ENCODE measurements at regions not wholly inside any gene's neighbourhood (a gene's known extent, or its start where the extent isn't known, plus 50 kb on each side); places are given as distances from the start of the nearest gene placed in this dataset.

DNA sequence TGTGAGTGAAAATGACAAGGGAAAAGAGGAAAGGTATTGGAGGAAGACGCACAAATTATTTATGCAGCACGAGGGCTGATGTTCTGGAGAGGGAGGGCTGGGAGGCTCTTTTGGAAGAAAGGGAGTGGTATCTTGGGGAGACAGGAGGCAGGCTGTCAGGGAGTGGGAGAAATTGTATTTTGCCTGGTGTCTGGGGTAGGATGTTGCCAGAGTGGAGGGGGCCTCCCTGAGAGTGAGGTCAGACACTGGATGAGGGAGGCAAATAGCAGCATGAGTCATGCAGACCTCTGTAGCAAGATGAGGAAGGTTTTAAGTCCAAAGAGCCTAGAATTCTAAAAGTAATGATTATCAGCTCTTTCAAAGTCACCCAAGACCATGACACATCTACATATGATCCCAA, 158.0 kb downstream of the DMRT2 start:
- H3K27ac Mint-ChIP-seq = no peak overlapping the region
- H3K9me3 Mint-ChIP-seq = peaks cover 4% of the 10 kb centered on the region
- H3K4me1 Mint-ChIP-seq (ENCODE audit: low read depth) = no peaks in the 10 kb centered on the region
- H3K27me3 Mint-ChIP-seq (ENCODE audit: insufficient read depth) = no peaks in the 10 kb centered on the region
- DNase-seq (ENCODE audit: low spot score) = no peak
- H3K4me3 Mint-ChIP-seq = no peak overlapping the region
- H3K36me3 Mint-ChIP-seq (ENCODE audit: low read depth) = no peaks in the 10 kb centered on the region
- intact Hi-C loops (cut with micrococcal nuclease) = no loop called here

DNA sequence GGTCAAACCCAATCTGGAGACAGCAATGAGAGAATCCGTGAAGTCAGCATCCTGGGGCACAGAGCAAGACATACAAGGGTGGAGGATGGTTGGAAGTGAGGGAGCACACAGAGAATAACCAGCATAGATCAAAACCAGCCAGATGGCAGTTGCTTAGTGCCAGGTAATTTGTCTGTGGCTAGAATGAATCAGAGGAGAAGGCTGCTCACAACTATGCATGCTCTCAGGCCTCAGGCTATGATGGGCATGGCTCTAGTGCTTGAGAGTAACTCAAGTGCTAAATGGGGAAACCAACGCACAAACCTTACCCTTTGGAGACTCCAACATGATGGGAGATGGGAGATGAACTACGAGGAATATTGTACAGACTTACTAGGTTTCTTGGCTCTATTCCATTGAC, 160.8 kb downstream of the DMRT2 start:
- Mint-ChIP-seq H3K4me3 (no peak overlapping the region), H3K9me3 (peaks cover 4% of the 10 kb centered on the region), H3K4me1 (ENCODE audit: low read depth) (no peaks in the 10 kb centered on the region), H3K36me3 (ENCODE audit: low read depth) (no peaks in the 10 kb centered on the region), H3K27me3 (ENCODE audit: insufficient read depth) (no peaks in the 10 kb centered on the region), H3K27ac (no peak overlapping the region)
- intact Hi-C loops (cut with micrococcal nuclease) = no loop called here
- no peak for DNase-seq (ENCODE audit: low spot score)

DNA sequence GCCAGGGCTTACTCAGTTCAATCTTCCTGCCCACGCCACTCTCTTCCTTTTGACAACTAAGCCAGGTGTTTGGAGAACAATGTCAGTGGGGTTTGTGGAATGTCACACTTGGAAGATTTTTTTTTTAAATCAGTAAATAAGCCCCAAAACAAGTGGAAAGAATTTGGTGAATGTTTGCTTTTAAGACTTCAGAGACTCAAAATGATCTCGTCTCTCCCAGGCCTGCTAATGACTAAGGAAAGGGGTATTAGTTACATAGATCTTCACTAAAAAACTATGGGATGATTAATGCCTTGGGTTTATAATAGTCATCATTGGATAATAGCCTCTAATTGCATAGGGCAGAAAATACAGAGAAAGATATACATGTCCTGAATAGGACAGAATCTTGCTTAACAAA, 166.4 kb downstream of the DMRT2 start:
- H3K9me3 Mint-ChIP-seq = no peaks in the 10 kb centered on the region
- no peaks in the 10 kb centered on the region for H3K27me3 Mint-ChIP-seq (ENCODE audit: insufficient read depth)
- no peak for DNase-seq (ENCODE audit: low spot score)
- H3K27ac Mint-ChIP-seq = no peak overlapping the region
- H3K4me3 Mint-ChIP-seq = no peak overlapping the region
- intact Hi-C loops (cut with micrococcal nuclease) = no loop called here
- H3K36me3 Mint-ChIP-seq (ENCODE audit: low read depth) = no peaks in the 10 kb centered on the region
- no peaks in the 10 kb centered on the region for H3K4me1 Mint-ChIP-seq (ENCODE audit: low read depth)

DNA sequence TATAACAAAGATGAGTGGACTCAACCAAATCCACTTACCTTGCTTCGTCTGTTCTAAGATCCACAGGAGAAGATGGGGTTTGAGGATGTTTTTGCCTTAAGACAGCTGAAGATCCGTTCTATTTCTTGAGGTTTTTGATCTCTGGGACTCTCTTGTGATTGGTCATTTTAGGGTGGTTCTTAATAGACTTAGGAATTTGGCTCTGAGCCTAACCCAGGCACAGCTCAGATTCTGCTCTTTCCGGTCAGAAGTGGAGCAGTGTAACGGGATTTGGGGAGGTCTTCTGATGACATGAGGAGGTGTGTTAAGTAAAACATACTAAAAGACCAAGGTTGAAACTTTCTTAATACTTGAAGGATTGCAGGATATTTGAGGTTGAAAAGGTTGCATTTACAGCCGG, 166.9 kb downstream of the DMRT2 start:
- Mint-ChIP-seq H3K4me1 (ENCODE audit: low read depth) (no peaks in the 10 kb centered on the region), H3K36me3 (ENCODE audit: low read depth) (no peaks in the 10 kb centered on the region), H3K27me3 (ENCODE audit: insufficient read depth) (no peaks in the 10 kb centered on the region), H3K9me3 (no peaks in the 10 kb centered on the region), H3K4me3 (no peak overlapping the region), H3K27ac (no peak overlapping the region)
- no peak for DNase-seq (ENCODE audit: low spot score)
- intact Hi-C loops (cut with micrococcal nuclease) = no loop called here

DNA sequence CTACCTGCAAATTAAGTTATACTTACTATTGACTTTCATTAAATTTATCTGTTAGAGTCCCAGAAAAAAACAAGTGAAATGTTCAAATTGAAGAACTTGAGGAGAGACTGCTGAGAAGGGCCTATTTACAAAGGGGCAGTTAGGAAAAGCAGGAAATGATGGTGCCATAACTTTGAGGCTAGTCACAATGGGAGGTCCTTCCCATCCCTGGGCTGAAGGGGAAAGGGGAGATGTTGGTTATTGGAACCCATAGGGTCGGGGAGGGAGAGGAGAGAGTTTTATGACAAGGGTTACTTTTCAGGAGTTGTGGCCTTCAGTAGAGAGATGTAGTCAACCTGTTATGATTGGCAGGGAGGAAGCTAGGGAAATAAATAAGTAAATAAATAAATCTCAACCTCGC, 169.1 kb downstream of the DMRT2 start:
- intact Hi-C loops (cut with micrococcal nuclease) = no loop called here
- no peak overlapping the region for H3K4me3 Mint-ChIP-seq
- no peak overlapping the region for H3K27ac Mint-ChIP-seq
- H3K27me3 Mint-ChIP-seq (ENCODE audit: insufficient read depth) = no peaks in the 10 kb centered on the region
- H3K9me3 Mint-ChIP-seq = no peaks in the 10 kb centered on the region
- no peak for DNase-seq (ENCODE audit: low spot score)
- H3K36me3 Mint-ChIP-seq (ENCODE audit: low read depth) = no peaks in the 10 kb centered on the region
- H3K4me1 Mint-ChIP-seq (ENCODE audit: low read depth) = no peaks in the 10 kb centered on the region

DNA sequence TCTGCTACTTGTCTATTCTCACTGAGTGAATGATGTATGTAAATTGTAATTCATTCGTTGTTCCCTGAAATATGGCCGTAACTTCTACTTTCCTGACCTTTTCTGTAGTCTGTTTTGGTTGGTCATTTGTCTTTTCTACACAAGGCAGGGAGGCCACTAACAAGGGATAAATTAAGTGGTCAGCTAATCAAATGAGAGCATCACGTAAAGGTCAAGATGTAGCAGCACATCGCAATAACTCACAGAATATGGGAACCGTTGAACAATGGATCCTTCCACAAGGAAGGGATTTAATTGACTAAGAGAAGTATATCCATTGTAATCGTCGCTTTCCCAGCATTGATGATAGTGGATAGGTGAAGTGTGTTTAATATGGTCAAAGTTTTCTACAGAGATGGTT, 171.1 kb downstream of the DMRT2 start:
- intact Hi-C loops (cut with micrococcal nuclease) = no loop called here
- no peak for DNase-seq (ENCODE audit: low spot score)

DNA sequence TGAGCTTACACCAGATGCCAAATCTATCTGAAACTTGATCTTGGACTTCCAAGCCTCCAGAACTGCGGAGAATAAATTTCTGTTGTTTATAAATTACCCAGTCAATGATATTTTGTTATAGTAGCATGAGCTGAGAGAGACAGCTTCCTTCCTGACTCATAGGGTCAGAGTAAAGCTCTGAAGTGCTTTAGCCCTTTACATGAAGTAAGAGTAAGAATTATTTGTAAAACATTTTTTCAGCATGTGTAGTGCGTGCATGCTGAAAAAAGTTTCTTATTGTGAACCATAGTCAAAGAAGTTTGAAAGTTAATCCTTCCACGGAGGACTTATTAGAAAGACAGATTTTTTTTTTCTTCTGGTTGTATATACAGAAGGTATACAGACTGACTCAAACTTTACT, 172.4 kb downstream of the DMRT2 start:
- H3K27me3 Mint-ChIP-seq (ENCODE audit: insufficient read depth) = no peaks in the 10 kb centered on the region
- no peak for DNase-seq (ENCODE audit: low spot score)
- H3K9me3 Mint-ChIP-seq = no peaks in the 10 kb centered on the region
- H3K4me3 Mint-ChIP-seq = no peak overlapping the region
- no peak overlapping the region for H3K27ac Mint-ChIP-seq
- intact Hi-C loops (cut with micrococcal nuclease) = no loop called here
- no peaks in the 10 kb centered on the region for H3K4me1 Mint-ChIP-seq (ENCODE audit: low read depth)
- no peaks in the 10 kb centered on the region for H3K36me3 Mint-ChIP-seq (ENCODE audit: low read depth)

More for the DNA sequence above, 171.1 kb downstream of the DMRT2 start:
- Mint-ChIP-seq H3K36me3 (ENCODE audit: low read depth) (no peaks in the 10 kb centered on the region), H3K9me3 (no peaks in the 10 kb centered on the region), H3K27ac (no peak overlapping the region), H3K27me3 (ENCODE audit: insufficient read depth) (no peaks in the 10 kb centered on the region), H3K4me1 (ENCODE audit: low read depth) (no peaks in the 10 kb centered on the region), H3K4me3 (no peak overlapping the region)

DNA sequence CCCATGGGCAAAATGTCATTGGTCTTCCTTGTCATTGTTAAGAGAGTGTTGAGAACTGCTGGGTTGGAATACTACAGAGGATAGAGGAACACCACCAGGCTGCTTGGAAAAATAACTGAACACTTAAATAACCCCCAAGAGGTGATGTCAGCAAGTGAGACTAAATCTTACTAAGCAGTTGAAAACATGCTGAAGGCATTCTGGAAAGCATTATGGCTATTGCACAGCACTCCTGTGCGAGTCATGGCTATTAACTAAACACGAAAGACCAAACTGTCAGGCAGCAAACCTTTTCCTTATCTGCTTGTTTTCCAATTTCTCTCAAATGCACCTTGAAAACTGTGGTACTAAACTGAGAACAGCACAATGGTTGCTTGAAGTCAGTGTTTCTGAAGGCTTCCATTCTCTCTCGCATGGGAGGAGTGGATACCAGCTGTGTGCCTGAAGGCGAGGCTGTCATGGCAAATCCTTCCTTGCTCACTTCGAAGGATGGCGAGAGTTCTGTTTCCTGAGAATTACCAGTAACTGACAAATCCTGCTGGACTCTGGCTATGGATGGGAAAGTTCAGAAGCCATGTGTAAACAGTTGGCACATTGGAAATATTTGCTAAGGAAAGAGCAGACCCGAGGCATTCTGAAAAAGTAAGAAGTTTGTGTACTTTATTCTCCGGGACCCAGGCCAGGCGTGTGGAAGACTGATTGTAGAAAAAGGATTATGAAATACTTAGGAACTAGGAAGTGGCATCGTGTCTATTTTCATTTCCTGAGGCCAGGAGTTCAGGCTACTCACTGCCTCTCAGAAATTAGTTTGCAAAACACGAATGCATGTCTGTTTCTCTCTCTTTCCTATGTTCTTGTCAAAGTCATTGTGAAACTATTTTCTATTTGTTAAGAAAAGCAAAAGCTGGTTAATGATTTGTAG, 182.1 kb downstream of the DMRT2 start:
- H3K27ac Mint-ChIP-seq = no peak overlapping the region
- intact Hi-C loops (cut with micrococcal nuclease) = no loop called here
- H3K27me3 Mint-ChIP-seq (ENCODE audit: insufficient read depth) = no peaks in the 10 kb centered on the region
- H3K36me3 Mint-ChIP-seq (ENCODE audit: low read depth) = no peaks in the 10 kb centered on the region
- H3K9me3 Mint-ChIP-seq = no peaks in the 10 kb centered on the region
- H3K4me3 Mint-ChIP-seq = no peak overlapping the region
- no peaks in the 10 kb centered on the region for H3K4me1 Mint-ChIP-seq (ENCODE audit: low read depth)
- no peak for DNase-seq (ENCODE audit: low spot score)

DNA sequence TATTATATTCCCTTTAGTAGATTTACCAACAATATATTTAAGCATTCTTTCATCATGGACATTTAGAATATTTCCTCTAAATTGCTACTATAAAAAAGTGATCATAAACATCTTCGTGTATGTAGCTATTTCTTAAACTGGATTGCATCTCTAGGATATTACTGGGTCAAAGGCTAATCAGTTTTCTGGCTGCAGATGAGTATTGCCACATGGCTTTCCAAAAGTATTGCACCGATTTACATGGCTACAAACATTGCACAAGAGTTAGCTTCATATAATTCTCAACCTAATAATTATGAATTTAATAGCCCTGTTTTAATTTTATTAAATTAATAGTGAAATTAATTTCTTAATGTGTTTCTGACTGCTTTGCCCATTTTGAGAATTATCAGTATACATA, 183.4 kb downstream of the DMRT2 start:
- Mint-ChIP-seq H3K4me3 (no peak overlapping the region), H3K27ac (no peak overlapping the region), H3K27me3 (ENCODE audit: insufficient read depth) (no peaks in the 10 kb centered on the region), H3K36me3 (ENCODE audit: low read depth) (no peaks in the 10 kb centered on the region), H3K4me1 (ENCODE audit: low read depth) (no peaks in the 10 kb centered on the region), H3K9me3 (no peaks in the 10 kb centered on the region)
- intact Hi-C loops (cut with micrococcal nuclease) = no loop called here
- DNase-seq (ENCODE audit: low spot score) = no peak

DNA sequence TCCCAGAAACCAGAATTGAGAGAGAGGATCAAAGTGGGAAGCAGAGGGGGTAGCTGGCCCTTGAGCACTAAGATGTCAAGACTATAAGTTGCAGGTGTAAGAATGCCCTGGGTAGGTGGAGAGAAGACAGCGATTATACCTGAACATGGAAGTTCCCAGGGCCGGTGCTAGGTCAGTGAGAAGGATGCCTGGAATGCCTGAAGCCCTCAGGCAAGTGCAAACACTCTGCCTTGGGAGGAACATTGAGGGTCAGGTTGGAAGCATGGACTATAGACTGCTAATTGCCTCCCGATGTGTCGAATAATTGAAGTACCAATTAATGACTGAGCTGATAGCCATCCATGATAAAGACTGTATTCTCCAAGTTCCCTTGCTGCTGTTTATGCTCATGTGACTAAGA, 185.5 kb downstream of the DMRT2 start:
- no peaks in the 10 kb centered on the region for H3K9me3 Mint-ChIP-seq
- no peaks in the 10 kb centered on the region for H3K27me3 Mint-ChIP-seq (ENCODE audit: insufficient read depth)
- H3K27ac Mint-ChIP-seq = no peak overlapping the region
- no peak for DNase-seq (ENCODE audit: low spot score)
- no peaks in the 10 kb centered on the region for H3K4me1 Mint-ChIP-seq (ENCODE audit: low read depth)
- H3K36me3 Mint-ChIP-seq (ENCODE audit: low read depth) = no peaks in the 10 kb centered on the region
- intact Hi-C loops (cut with micrococcal nuclease) = no loop called here
- no peak overlapping the region for H3K4me3 Mint-ChIP-seq

DNA sequence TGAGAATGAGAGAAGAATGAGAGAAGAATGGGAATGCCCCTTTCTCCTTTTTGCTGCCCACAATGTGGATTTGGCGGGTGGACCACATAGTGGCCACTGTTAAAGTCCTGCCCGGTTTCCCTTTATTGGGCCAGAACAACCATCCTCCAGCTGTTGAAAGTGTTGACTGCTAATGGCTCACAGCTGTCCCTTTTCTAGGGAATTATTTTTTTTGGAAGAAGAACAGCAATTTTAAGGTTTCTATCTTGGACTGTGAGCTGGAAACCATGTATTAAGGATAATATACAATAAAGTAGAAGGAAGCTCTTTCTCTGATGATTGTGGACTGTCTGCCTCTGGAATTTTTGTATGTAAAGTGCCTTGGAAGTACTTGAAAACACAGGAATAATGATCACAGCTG, 185.9 kb downstream of the DMRT2 start:
- H3K27ac Mint-ChIP-seq = no peak overlapping the region
- intact Hi-C loops (cut with micrococcal nuclease) = no loop called here
- no peaks in the 10 kb centered on the region for H3K4me1 Mint-ChIP-seq (ENCODE audit: low read depth)
- H3K4me3 Mint-ChIP-seq = no peak overlapping the region
- H3K27me3 Mint-ChIP-seq (ENCODE audit: insufficient read depth) = no peaks in the 10 kb centered on the region
- DNase-seq (ENCODE audit: low spot score) = no peak
- H3K9me3 Mint-ChIP-seq = no peaks in the 10 kb centered on the region
- no peaks in the 10 kb centered on the region for H3K36me3 Mint-ChIP-seq (ENCODE audit: low read depth)

DNA sequence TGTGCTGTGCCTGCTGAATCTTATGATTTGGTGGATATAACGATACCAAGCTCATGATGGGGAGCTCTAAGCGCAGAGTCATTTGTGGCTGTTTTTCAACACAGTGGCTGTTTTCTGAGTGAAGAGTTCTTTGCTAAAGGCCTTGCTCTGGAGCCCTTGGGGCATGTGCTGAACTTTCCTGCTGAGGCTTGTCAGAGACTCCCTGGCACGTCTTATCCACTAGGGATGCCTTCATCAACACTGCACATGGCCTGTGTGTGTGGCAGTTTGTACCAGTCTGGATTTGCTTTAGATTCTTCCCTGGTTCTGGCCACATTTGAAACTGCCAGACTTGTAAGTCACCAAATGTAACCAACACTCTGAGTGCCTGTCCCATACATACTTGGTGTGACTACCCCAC, 188.2 kb downstream of the DMRT2 start:
- no peak overlapping the region for H3K4me3 Mint-ChIP-seq
- intact Hi-C loops (cut with micrococcal nuclease) = no loop called here
- no peaks in the 10 kb centered on the region for H3K9me3 Mint-ChIP-seq
- no peak for DNase-seq (ENCODE audit: low spot score)
- no peaks in the 10 kb centered on the region for H3K36me3 Mint-ChIP-seq (ENCODE audit: low read depth)
- H3K27ac Mint-ChIP-seq = no peak overlapping the region
- H3K4me1 Mint-ChIP-seq (ENCODE audit: low read depth) = no peaks in the 10 kb centered on the region
- H3K27me3 Mint-ChIP-seq (ENCODE audit: insufficient read depth) = no peaks in the 10 kb centered on the region

DNA sequence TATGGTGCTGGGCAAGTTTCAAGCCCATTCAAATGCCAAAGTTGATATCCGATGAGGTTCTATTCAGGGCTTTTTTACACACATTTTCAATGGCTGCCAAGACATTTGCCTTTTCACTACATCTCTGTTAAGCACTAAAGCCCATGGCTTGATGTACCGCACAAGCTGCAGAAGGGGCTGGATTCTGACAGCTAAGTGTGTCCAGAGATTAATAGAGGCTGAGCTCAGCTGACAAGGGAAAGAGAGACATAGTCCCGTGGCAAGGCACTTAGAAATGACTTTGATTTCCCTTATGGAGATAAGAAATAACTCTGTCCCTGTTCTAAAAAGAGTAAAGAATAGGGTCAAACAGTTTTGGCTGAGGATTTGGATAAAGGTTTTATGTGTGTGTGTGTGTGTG, 198.6 kb downstream of the DMRT2 start:
- Mint-ChIP-seq H3K9me3 (no peaks in the 10 kb centered on the region), H3K27me3 (ENCODE audit: insufficient read depth) (no peaks in the 10 kb centered on the region), H3K4me3 (no peak overlapping the region), H3K36me3 (ENCODE audit: low read depth) (no peaks in the 10 kb centered on the region), H3K4me1 (ENCODE audit: low read depth) (no peaks in the 10 kb centered on the region), H3K27ac (no peak overlapping the region)
- intact Hi-C loops (cut with micrococcal nuclease) = no loop called here
- no peak for DNase-seq (ENCODE audit: low spot score)

Measured in activated T-helper 1 cell treated with anti-CD3 and anti-CD28 coated beads, Interleukin-12 subunit alpha, Interleukin-12 subunit beta, Interleukin-2, Interleukin-4 antibody, amounts not matched to agents 30 ng/mL and 10 ng/mL and 1 ng/mL, durations not matched to agents 14 hours and 24 hours and 36 hours (primary cell).